ENCODE measurements at regions not wholly inside any gene's neighbourhood (a gene's known extent, or its start where the extent isn't known, plus 50 kb on each side); places are given as distances from the start of the nearest gene placed in this dataset.
"Not testable (repeated sequence)": the region's sequence is repeated elsewhere in the genome, so short reads cannot be mapped to it uniquely, and the experiment has no call there.

GRCh38 chr17:54620399-54620978, 280.2 kb upstream of the TOM1L1 start:
- no peaks in the 10 kb centered on the region for H3K36me3 ChIP-seq
- no peak for TF ChIP-seq POLR2A (IDR thresholded peaks at IDR 0.05)
- TF ChIP-seq, protein P1, sequence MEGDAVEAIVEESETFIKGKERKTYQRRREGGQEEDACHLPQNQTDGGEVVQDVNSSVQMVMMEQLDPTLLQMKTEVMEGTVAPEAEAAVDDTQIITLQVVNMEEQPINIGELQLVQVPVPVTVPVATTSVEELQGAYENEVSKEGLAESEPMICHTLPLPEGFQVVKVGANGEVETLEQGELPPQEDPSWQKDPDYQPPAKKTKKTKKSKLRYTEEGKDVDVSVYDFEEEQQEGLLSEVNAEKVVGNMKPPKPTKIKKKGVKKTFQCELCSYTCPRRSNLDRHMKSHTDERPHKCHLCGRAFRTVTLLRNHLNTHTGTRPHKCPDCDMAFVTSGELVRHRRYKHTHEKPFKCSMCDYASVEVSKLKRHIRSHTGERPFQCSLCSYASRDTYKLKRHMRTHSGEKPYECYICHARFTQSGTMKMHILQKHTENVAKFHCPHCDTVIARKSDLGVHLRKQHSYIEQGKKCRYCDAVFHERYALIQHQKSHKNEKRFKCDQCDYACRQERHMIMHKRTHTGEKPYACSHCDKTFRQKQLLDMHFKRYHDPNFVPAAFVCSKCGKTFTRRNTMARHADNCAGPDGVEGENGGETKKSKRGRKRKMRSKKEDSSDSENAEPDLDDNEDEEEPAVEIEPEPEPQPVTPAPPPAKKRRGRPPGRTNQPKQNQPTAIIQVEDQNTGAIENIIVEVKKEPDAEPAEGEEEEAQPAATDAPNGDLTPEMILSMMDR (IDR thresholded peaks at IDR 0.05), result no peak
- intact Hi-C loops (cut with DNase I; ENCODE audit: low total_unique reads), result no loop called here
- H3K9me3 ChIP-seq, result no peaks in the 10 kb centered on the region
- no peaks in the 10 kb centered on the region for H3K27me3 ChIP-seq
- H3K4me3 ChIP-seq, result no peak overlapping the region
- H3K4me1 ChIP-seq, result no peaks in the 10 kb centered on the region
- H3K27ac ChIP-seq, result no peak overlapping the region
- no peak for DNase-seq

- H3K36me3 ChIP-seq, result no peaks in the 10 kb centered on the region
- no peak overlapping the region for H3K4me3 ChIP-seq
- TF ChIP-seq POLR2A (IDR thresholded peaks at IDR 0.05), result no peak
- TF ChIP-seq, protein P1 (IDR thresholded peaks at IDR 0.05), result no peak
- intact Hi-C loops (cut with DNase I; ENCODE audit: low total_unique reads), result no loop called here
- no peaks in the 10 kb centered on the region for H3K9me3 ChIP-seq
- no peak overlapping the region for H3K27ac ChIP-seq
- H3K4me1 ChIP-seq, result no peaks in the 10 kb centered on the region
- no peak for DNase-seq
- H3K27me3 ChIP-seq, result no peaks in the 10 kb centered on the region
These were observed 276.9 kb upstream of the TOM1L1 start for GRCh38 chr17:54623746-54624145.

GRCh38 chr17:54626146-54626703, 274.4 kb upstream of the TOM1L1 start:
- no peaks in the 10 kb centered on the region for H3K36me3 ChIP-seq
- DNase-seq, result no peak
- H3K4me3 ChIP-seq, result no peak overlapping the region
- H3K4me1 ChIP-seq, result no peaks in the 10 kb centered on the region
- H3K27me3 ChIP-seq, result no peaks in the 10 kb centered on the region
- intact Hi-C loops (cut with DNase I; ENCODE audit: low total_unique reads), result no loop called here
- H3K9me3 ChIP-seq, result no peaks in the 10 kb centered on the region
- TF ChIP-seq, protein P1 (IDR thresholded peaks at IDR 0.05), result no peak
- TF ChIP-seq POLR2A (IDR thresholded peaks at IDR 0.05), result no peak
- H3K27ac ChIP-seq, result no peak overlapping the region

DNA sequence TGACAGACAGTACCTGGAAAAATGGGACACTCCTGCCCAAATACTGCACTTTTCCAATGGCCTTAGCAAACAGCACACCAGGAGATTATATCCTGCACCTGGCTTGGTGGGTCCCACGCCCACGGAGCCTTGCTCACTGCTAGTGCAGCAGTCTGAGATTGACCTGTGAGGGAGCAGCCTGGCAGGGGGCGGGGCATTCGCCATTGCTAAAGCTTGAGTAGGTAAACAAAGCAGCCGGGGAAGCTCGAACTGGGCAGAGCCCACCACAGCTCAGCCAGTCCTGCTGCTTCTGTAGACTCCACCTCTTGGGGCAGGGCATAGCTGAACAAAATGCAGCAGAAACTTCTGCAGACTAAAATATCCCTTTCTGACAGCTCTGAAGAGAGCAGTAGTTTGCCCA, 261.2 kb upstream of the TOM1L1 start:
- H3K36me3 ChIP-seq; H3K9me3 ChIP-seq; DNase-seq; H3K4me3 ChIP-seq; H3K27ac ChIP-seq; H3K27me3 ChIP-seq; intact Hi-C loops (cut with DNase I; ENCODE audit: low total_unique reads); H3K4me1 ChIP-seq: not testable (repeated sequence)

DNA sequence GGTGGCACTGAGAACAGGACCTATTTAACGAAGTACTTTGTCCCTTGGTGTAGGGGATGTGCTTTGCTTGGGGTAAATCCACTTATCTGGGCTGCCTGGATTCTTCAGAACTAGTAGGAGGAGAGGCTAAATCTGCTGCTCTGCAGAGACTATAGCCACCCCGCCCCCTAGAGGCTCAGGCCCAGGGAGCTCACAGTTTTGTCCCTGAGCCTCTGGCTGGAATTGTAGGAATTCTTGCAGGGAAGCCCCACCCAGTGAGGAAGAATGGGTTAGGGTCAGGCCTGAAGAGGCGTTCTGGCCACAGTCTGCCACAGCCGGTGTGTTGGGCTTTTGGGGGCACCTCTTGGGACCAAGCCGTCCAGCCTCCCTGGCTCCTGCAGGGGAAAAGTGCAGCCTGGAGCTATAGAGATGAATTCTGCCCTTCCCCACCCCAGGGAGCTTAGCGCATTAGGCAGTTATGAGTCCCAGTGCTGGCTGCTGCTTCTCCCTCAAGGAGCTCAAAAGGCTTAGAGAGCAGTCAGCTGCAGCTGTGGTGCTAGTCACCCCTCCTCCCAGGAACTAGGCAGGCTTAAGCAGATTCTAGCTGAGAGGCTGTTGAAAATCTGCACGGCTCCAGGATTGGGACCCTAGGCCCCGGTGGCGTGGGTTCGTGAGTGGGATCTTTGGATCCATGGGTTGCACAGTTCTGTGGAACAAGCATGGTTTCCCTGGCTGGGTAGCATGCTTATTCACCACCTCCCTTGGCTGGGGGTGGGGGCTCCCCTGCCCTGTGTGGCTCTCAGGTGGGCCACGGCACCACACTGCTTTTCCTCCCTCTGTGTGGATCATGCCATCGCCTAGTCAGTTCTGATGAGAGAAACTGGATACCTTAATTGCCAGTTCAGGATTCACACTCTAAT, 237.4 kb upstream of the TOM1L1 start:
- Histone ChIP-seq H3K27ac (no peak overlapping the region), H3K4me1 (no peaks in the 10 kb centered on the region), H3K9me3 (no peaks in the 10 kb centered on the region), H3K4me3 (no peak overlapping the region), H3K27me3 (no peaks in the 10 kb centered on the region), H3K36me3 (no peaks in the 10 kb centered on the region)
- DNase-seq, result no peak
- TF ChIP-seq POLR2A (IDR thresholded peaks at IDR 0.05), result no peak
- TF ChIP-seq, protein P1 (IDR thresholded peaks at IDR 0.05), result no peak
- intact Hi-C loops (cut with DNase I; ENCODE audit: low total_unique reads), result loop anchor here (5.0 kb wide), 1 partner anchor 1031 kb away; no protein-coding TSS in a partner anchor

Measured in uterus (tissue), 3 donors.